Loucy (cell line): ENCODE measurements at regions not wholly inside any gene's neighbourhood (a gene's known extent, or its start where the extent isn't known, plus 50 kb on each side); places are given as distances from the start of the nearest gene placed in this dataset.

Source experiments
- H2AFZ ChIP-seq: fragments of 200-600 bp; sonication (generic); 2 replicates; pipeline ENCODE4 v1.6.0; 2016; ENCODE audit warnings: antibody characterized with exemption, mild to moderate bottlenecking, low read length, moderate library complexity
- H3F3A ChIP-seq: fragments of 200-600 bp; 2 replicates; pipeline ENCODE4 v1.6.0; 2016; ENCODE audit warnings: antibody characterized with exemption, low read depth, mild to moderate bottlenecking
- H3K27me3 ChIP-seq: fragments of 200-600 bp; sonication (generic); 2 replicates; pipeline ENCODE4 v1.6.1; 2014; ENCODE audit warnings: low read length, mild to moderate bottlenecking; ENCODE audit not compliant: insufficient read depth, poor library complexity, severe bottlenecking
- H3K36me3 ChIP-seq: fragments of 200-600 bp; sonication (generic); 2 replicates; pipeline ENCODE4 v1.6.1; 2016; ENCODE audit warnings: low read length; ENCODE audit not compliant: insufficient read depth
- H3K4me1 ChIP-seq: fragments of 200-600 bp; sonication (generic); 2 replicates; pipeline ENCODE4 v1.5.1; 2014; ENCODE audit warnings: low read length, mild to moderate bottlenecking; ENCODE audit not compliant: insufficient read depth, poor library complexity, severe bottlenecking
- H3K4me2 ChIP-seq: fragments of 200-600 bp; sonication (generic); 2 replicates; pipeline ENCODE4 v1.6.0; 2014; ENCODE audit warnings: antibody characterized with exemption, low read length, low read depth, mild to moderate bottlenecking; ENCODE audit not compliant: poor library complexity, severe bottlenecking
- H3K4me3 ChIP-seq: fragments of 200-600 bp; sonication (generic); 2 replicates; pipeline ENCODE4 v1.5.1; 2014; ENCODE audit warnings: low read length, mild to moderate bottlenecking, mixed read lengths; ENCODE audit not compliant: poor library complexity, severe bottlenecking
- H3K79me2 ChIP-seq: fragments of 200-600 bp; sonication (generic); 2 replicates; pipeline ENCODE4 v1.6.1; 2014; ENCODE audit warnings: low read length; ENCODE audit not compliant: insufficient read depth
- H3K9ac ChIP-seq: fragments of 200-600 bp; sonication (generic); 2 replicates; pipeline ENCODE4 v1.6.0; 2014; ENCODE audit warnings: mild to moderate bottlenecking, low read depth, low read length, moderate library complexity; ENCODE audit not compliant: poor library complexity, severe bottlenecking
- H3K9me2 ChIP-seq: fragments of 200-600 bp; sonication (generic); replicated peaks from 2 replicates; pipeline ENCODE4 v1.6.1; 2016; ENCODE audit warnings: low read depth, low read length, mixed read lengths
- H3K9me3 ChIP-seq: fragments of 200-600 bp; sonication (generic); 2 replicates; pipeline ENCODE4 v1.6.1; 2014; ENCODE audit warnings: mild to moderate bottlenecking, antibody characterized with exemption, low read length, low read depth; ENCODE audit not compliant: insufficient read depth
- H4K20me1 ChIP-seq: fragments of 200-600 bp; sonication (generic); 2 replicates; pipeline ENCODE4 v1.6.0; 2014; ENCODE audit warnings: antibody characterized with exemption, low read length, mild to moderate bottlenecking; ENCODE audit not compliant: insufficient read depth, poor library complexity, severe bottlenecking
- CTCF ChIP-seq: fragments of 200-600 bp; sonication (generic); conservative IDR thresholded peaks from 2 replicates; pipeline ENCODE4 v1.5.1; 2014; ENCODE audit warnings: mild to moderate bottlenecking, antibody characterized with exemption, low read length
- EZH2phosphoT487 ChIP-seq: fragments of 200-600 bp; IDR thresholded peaks from 2 replicates; pipeline ENCODE4 v1.6.1; 2018; ENCODE audit warnings: antibody characterized with exemption, mild to moderate bottlenecking, moderate library complexity, borderline replicate concordance

- no peaks in the 10 kb centered on the region for H3K27me3 ChIP-seq
- H3K79me2 ChIP-seq: no peaks in the 10 kb centered on the region
- H3K9me2 ChIP-seq: no peaks in the 10 kb centered on the region
- TF ChIP-seq EZH2phosphoT487 (no peak), CTCF (no peak)
- no peak overlapping the region for H3K4me2 ChIP-seq
- H3K4me3 ChIP-seq: no peak overlapping the region
- no peaks in the 10 kb centered on the region for H3K36me3 ChIP-seq
- no peaks in the 10 kb centered on the region for H4K20me1 ChIP-seq
- H3F3A ChIP-seq: no peaks in the 10 kb centered on the region
- H3K4me1 ChIP-seq: peaks cover 10% of the 10 kb centered on the region
- H2AFZ ChIP-seq: no peak overlapping the region
- H3K9me3 ChIP-seq: no peaks in the 10 kb centered on the region
- no peak overlapping the region for H3K9ac ChIP-seq
Measured at GRCh38 chr6:156199182-156199581, 578.0 kb upstream of the ARID1B start.

- Histone ChIP-seq H3K27me3 (no peaks in the 10 kb centered on the region), H3K9me3 (no peaks in the 10 kb centered on the region), H3K4me1 (peaks cover 10% of the 10 kb centered on the region), H3K9ac (no peak overlapping the region), H3K9me2 (no peaks in the 10 kb centered on the region), H3K36me3 (no peaks in the 10 kb centered on the region), H2AFZ (no peak overlapping the region; the same call in 1 of the 2 replicates), H3K4me3 (no peak overlapping the region), H3K79me2 (no peaks in the 10 kb centered on the region), H4K20me1 (no peaks in the 10 kb centered on the region), H3K4me2 (no peak overlapping the region), H3F3A (no peaks in the 10 kb centered on the region)
- no peak for TF ChIP-seq CTCF
Measured at GRCh38 chr6:156197513-156197912, 579.7 kb upstream of the ARID1B start.

GRCh38 chr6:156194981-156195380 is 582.2 kb upstream of the ARID1B start:
- H3K9me2 ChIP-seq: no peaks in the 10 kb centered on the region
- no peaks in the 10 kb centered on the region for H3K79me2 ChIP-seq
- no peaks in the 10 kb centered on the region for H3K36me3 ChIP-seq
- H3F3A ChIP-seq: no peaks in the 10 kb centered on the region
- TF ChIP-seq EZH2phosphoT487 (no peak), CTCF (no peak)
- no peak overlapping the region for H3K9ac ChIP-seq
- no peak overlapping the region for H3K4me3 ChIP-seq
- no peak overlapping the region for H3K4me2 ChIP-seq
- H4K20me1 ChIP-seq: no peaks in the 10 kb centered on the region
- peaks cover 22% of the 10 kb centered on the region for H3K4me1 ChIP-seq
- no peaks in the 10 kb centered on the region for H3K9me3 ChIP-seq
- no peak overlapping the region for H2AFZ ChIP-seq
- no peaks in the 10 kb centered on the region for H3K27me3 ChIP-seq
